HUES48 (cell line): ENCODE measurements at regions not wholly inside any gene's neighbourhood (a gene's known extent, or its start where the extent isn't known, plus 50 kb on each side); places are given as distances from the start of the nearest gene placed in this dataset.

Experiments
- H3K27ac ChIP-seq: one replicate; pipeline ENCODE4 v1.7.0; 2013; ENCODE audit warnings: low read depth, low read length, inconsistent platforms
- H3K27me3 ChIP-seq: 2 replicates; pipeline ENCODE4 v1.6.1; 2013; ENCODE audit warnings: mild to moderate bottlenecking, low read length; ENCODE audit not compliant: control insufficient read depth, insufficient read depth
- H3K36me3 ChIP-seq: 2 replicates; pipeline ENCODE4 v1.6.1; 2013; ENCODE audit warnings: low read length; ENCODE audit not compliant: control insufficient read depth, insufficient read depth
- H3K4me1 ChIP-seq: 2 replicates; pipeline ENCODE4 v1.6.1; 2013; ENCODE audit warnings: mild to moderate bottlenecking, low read length; ENCODE audit not compliant: control insufficient read depth, insufficient read depth
- H3K4me3 ChIP-seq: 2 replicates; pipeline ENCODE4 v1.5.1; 2013; ENCODE audit warnings: mild to moderate bottlenecking, low read depth, low read length
- H3K9ac ChIP-seq: 2 replicates; pipeline ENCODE4 v1.6.1; 2013; ENCODE audit warnings: mild to moderate bottlenecking, low read depth, low read length, moderate library complexity
- H3K9me3 ChIP-seq: 2 replicates; pipeline ENCODE4 v1.6.1; 2013; ENCODE audit warnings: low read length; ENCODE audit not compliant: control insufficient read depth, insufficient read depth

DNA sequence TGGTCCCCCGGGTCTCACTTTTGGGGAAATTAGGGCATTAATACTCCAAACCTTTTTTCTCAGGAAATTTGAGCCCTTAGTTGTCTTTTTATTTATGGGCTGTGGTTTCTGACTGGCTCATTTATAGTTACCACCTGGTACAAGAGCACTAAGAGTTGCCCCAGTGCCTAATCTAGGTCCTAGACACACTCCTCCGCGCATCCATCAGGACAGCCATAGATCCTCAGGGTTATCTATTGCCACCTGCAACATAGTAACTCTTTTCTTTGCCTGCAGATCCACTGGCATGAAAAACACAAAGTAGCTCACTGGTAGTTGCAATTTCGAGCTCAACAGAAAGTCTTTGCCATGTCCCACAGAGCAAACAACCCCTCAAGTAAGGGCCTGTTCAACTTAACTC, 576.4 kb upstream of the ROBO2 start:
- H3K27me3 ChIP-seq: no peaks in the 10 kb centered on the region
- H3K27ac ChIP-seq: no peak overlapping the region
- H3K9me3 ChIP-seq: no peaks in the 10 kb centered on the region
- no peak overlapping the region for H3K9ac ChIP-seq
- H3K36me3 ChIP-seq: no peaks in the 10 kb centered on the region
- no peak overlapping the region for H3K4me3 ChIP-seq
- no peaks in the 10 kb centered on the region for H3K4me1 ChIP-seq

DNA sequence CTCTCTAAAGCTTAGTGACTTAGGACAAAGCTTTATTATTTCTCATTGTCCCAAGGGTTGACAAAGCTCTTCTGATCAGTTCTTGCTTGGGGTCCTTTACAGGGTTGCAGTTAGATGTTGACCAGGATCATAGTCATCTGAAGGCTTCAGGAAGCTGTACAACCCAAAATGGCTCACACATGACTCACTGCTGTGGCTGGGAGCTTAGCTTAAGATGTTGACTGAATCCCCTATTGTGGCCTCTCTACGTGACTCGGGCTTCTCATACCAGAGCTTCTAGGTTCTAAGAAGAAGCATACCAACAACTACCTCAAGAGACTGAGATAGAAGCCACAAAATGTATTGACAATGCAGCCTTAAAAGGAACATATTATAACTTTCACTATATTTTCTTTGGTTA, 569.6 kb upstream of the ROBO2 start:
- Histone ChIP-seq H3K36me3 (no peaks in the 10 kb centered on the region), H3K9ac (no peak overlapping the region), H3K27ac (no peak overlapping the region), H3K9me3 (no peaks in the 10 kb centered on the region), H3K4me3 (no peak overlapping the region), H3K4me1 (no peaks in the 10 kb centered on the region), H3K27me3 (no peaks in the 10 kb centered on the region)

DNA sequence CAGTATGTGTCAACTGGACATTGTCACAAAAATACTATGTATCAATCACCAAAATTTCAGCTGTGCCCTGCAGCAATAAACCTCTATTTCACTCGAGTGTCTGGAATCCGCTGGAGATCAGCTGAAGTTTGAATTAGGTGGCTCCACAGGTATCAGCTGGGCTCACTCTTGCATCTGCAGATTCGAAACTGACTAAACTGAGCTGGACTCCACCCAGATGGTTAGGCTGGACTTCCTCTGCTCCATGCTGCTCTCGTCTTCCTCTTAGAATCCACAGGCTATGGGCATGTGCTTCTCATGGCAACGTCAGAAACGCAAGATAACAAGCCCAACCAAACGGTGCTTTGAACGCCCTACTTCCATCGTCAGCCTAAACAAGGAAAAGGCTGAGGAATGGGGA, 565.3 kb upstream of the ROBO2 start:
- H3K27ac ChIP-seq: no peak overlapping the region
- no peaks in the 10 kb centered on the region for H3K9me3 ChIP-seq
- H3K4me1 ChIP-seq: no peaks in the 10 kb centered on the region
- no peaks in the 10 kb centered on the region for H3K36me3 ChIP-seq
- H3K27me3 ChIP-seq: no peaks in the 10 kb centered on the region
- no peak overlapping the region for H3K9ac ChIP-seq
- no peak overlapping the region for H3K4me3 ChIP-seq

DNA sequence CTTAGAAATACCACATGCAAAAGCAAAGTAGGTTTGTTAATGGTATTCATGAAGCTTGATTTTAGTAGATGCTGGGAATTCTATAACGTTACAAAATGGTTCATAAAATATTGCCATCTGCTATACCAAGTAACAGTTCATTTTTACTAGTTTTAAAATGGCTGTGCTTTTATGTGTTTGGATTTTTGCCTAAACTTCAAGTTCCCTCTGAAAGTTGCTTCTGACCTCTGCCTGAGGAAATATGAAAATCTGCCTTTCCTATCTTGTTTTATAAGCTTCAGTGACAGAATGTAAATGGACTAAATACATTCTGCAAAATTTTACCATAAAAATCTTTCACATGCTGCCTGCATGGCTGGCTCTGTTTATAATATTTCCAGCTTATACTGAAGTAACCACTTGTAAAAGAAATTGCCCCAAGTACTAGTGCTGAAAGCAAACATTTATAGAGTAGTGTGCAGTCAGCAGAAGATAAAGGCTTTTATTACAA, 560.7 kb upstream of the ROBO2 start:
- Histone ChIP-seq H3K36me3 (no peaks in the 10 kb centered on the region), H3K4me3 (no peak overlapping the region), H3K27ac (no peak overlapping the region), H3K27me3 (no peaks in the 10 kb centered on the region), H3K4me1 (0 out of 2 replicates have a peak, but pooled peaks cover 2% of the 10 kb centered on the region), H3K9ac (no peak overlapping the region), H3K9me3 (no peaks in the 10 kb centered on the region)

DNA sequence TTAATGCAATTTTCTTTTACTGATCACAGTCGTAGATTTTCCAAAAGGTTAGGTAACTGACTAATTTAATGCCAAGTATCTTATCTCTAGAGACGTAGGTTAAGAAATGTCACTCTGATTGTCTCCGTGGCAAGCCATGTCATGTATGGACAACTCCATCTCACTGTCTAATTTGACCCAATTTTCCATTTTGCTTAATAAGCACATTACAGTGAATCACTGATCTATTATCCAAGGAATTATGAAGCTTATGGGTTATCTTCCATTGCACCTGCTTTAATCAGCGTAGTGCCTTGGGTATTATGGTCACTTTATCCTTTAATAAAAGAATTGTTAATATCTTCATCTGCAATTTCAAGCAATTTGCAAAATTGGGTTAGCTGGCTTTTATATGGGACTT, 557.4 kb upstream of the ROBO2 start:
- Histone ChIP-seq H3K27ac (no peak overlapping the region), H3K9me3 (no peaks in the 10 kb centered on the region), H3K4me1 (0 out of 2 replicates have a peak, but pooled peaks cover 2% of the 10 kb centered on the region), H3K27me3 (no peaks in the 10 kb centered on the region), H3K9ac (no peak overlapping the region), H3K36me3 (no peaks in the 10 kb centered on the region), H3K4me3 (no peak overlapping the region)

DNA sequence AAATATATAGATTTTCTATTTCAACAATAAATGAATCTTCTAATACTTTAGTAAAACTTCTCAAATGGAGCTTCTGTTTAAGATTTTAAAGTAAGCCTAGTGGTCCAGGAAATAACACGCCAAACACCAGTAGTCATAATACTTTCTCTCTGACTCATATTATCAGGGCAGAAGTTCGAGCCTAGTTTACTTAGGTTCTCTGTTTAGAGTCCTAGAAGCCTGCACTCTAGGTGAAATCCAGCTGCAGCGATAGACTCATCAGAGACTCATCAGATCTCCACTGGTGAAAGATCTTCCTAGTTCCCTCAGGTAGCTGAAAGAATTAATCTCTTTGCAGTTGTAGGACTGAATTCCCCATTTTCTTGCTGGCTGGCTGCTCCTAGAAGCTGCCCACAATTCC, 552.5 kb upstream of the ROBO2 start:
- Histone ChIP-seq H3K36me3 (no peaks in the 10 kb centered on the region), H3K27me3 (no peaks in the 10 kb centered on the region), H3K27ac (no peak overlapping the region), H3K9ac (no peak overlapping the region), H3K4me3 (no peak overlapping the region), H3K9me3 (0 out of 2 replicates have a peak, but pooled peaks cover 3% of the 10 kb centered on the region), H3K4me1 (0 out of 2 replicates have a peak, but pooled peaks cover 2% of the 10 kb centered on the region)

DNA sequence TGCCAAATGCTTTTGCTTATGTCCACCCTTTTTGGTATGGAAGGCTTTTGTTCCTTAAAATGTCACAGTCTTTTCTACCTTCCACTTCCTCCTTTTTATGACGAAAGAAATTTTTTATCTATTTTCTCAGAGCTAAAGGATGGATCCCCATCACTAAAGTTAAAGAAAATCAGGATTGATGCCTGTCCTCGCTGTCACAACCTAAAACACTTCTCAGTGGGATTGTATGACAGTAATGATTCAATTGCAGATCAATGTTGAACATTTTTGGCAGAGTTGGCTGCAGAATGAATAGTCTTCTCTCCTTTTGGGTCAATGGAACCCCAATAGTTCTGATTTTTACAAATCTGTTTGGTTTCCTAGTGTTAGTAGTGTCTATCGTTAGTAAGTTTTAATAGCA, 549.8 kb upstream of the ROBO2 start:
- Histone ChIP-seq H3K4me1 (0 out of 2 replicates have a peak, but pooled peaks cover 4% of the 10 kb centered on the region), H3K4me3 (no peak overlapping the region), H3K9me3 (0 out of 2 replicates have a peak, but pooled peaks cover 3% of the 10 kb centered on the region), H3K36me3 (no peaks in the 10 kb centered on the region), H3K9ac (no peak overlapping the region), H3K27ac (no peak overlapping the region), H3K27me3 (no peaks in the 10 kb centered on the region)

DNA sequence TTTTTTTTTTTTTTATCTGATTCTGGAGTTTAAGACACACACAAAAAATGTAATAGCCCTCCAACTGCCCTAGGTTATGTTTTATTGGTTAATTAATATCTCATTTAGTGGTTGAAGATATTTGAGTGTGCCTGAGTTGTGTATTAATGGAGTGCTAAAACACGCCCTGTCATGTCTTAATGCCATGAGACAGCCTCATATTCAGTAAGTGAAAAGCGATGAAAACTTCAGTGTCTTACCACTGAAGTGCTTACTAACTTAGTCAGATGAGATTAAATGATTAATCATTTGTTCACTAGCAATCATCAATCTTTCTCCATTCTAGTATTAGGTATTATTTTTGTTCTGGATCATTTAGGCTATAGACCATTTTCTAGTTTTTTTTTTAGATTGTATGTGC, 544.7 kb upstream of the ROBO2 start:
- peaks cover 8% of the 10 kb centered on the region; the same call in 1 of the 2 replicates for H3K4me1 ChIP-seq
- no peak overlapping the region for H3K4me3 ChIP-seq
- no peaks in the 10 kb centered on the region for H3K27me3 ChIP-seq
- H3K9me3 ChIP-seq: no peaks in the 10 kb centered on the region
- H3K27ac ChIP-seq: no peak overlapping the region
- H3K36me3 ChIP-seq: no peaks in the 10 kb centered on the region
- H3K9ac ChIP-seq: no peak overlapping the region

DNA sequence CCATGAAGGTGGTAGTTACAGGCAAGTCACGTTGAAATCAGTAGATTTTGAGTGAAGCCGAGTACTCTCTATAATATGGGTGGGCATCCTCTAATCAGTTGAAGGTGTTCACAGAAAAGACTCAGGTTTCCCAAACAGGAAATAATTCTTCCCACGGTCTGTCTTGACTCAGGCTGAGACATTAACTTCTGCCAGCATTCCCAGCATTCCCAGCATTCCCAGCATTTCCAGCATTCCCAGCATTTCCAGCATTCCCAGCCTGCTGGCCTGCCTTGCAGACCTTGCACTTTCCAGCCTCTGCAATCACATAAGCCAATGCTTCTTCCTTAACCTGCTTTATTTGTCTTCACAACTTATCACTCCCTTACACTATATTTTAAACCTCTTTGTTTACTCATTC, 542.3 kb upstream of the ROBO2 start:
- Histone ChIP-seq H3K27ac (no peak overlapping the region), H3K9me3 (no peaks in the 10 kb centered on the region), H3K4me3 (no peak overlapping the region), H3K27me3 (no peaks in the 10 kb centered on the region), H3K36me3 (no peaks in the 10 kb centered on the region), H3K9ac (no peak overlapping the region), H3K4me1 (peaks cover 8% of the 10 kb centered on the region; the same call in 1 of the 2 replicates)

DNA sequence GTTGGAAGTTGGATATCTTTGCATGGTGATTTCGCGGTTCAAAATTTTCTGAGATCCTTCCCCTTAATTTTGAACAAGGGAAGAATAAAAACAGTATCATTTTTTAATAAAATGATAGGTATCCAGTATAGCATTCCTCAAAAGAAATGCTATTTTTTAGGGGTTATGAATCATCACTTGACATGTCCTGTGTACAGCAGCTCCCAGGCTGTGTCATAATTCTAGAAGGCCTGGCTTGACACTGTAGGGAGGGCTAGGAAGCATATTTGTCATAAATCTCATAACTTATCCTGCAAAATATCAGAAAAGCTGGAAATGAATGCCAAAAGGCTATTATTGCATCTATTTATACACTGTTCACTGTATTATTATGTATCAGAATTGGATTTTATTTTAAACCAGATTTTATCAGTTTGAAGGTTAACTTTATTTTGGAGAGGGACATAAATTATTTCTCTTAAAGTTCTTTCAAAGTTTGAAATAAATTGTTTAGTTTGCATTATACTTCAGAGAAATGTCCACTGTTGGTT, 539.1 kb upstream of the ROBO2 start:
- Histone ChIP-seq H3K36me3 (no peaks in the 10 kb centered on the region), H3K9ac (no peak overlapping the region), H3K4me3 (no peak overlapping the region), H3K27ac (no peak overlapping the region), H3K4me1 (peaks cover 5% of the 10 kb centered on the region; the same call in 1 of the 2 replicates), H3K9me3 (no peaks in the 10 kb centered on the region), H3K27me3 (no peaks in the 10 kb centered on the region)

DNA sequence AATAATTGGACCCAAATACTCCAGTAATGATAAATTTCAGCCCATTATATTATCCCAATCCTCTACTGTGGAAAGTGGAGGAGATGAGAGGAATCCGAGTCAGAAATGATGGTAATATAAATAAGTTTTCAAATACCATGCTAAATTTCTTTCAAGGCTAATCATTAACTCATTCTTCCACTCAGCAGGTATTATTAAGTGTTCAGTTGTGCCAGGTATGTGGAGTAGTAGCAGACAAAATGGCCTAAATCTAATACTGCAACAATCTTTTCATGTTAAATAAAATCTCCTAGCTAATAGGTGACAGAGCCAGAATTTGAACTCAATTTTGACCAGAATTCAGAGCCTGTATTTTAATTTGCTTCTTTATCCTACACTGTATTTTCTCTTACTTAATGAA, 538.6 kb upstream of the ROBO2 start:
- no peaks in the 10 kb centered on the region for H3K9me3 ChIP-seq
- H3K27ac ChIP-seq: no peak overlapping the region
- H3K4me1 ChIP-seq: peaks cover 5% of the 10 kb centered on the region; the same call in 1 of the 2 replicates
- no peak overlapping the region for H3K9ac ChIP-seq
- H3K36me3 ChIP-seq: no peaks in the 10 kb centered on the region
- H3K27me3 ChIP-seq: no peaks in the 10 kb centered on the region
- H3K4me3 ChIP-seq: no peak overlapping the region
